Stromal cell of bone marrow (primary cell): ENCODE measurements at regions not wholly inside any gene's neighbourhood (a gene's known extent, or its start where the extent isn't known, plus 50 kb on each side); places are given as distances from the start of the nearest gene placed in this dataset.

Experiments
- DNase-seq: peaks from one replicate; pipeline ENCODE4 v3.0.0-alpha.2; 2012; ENCODE audit warnings: low read depth

DNA sequence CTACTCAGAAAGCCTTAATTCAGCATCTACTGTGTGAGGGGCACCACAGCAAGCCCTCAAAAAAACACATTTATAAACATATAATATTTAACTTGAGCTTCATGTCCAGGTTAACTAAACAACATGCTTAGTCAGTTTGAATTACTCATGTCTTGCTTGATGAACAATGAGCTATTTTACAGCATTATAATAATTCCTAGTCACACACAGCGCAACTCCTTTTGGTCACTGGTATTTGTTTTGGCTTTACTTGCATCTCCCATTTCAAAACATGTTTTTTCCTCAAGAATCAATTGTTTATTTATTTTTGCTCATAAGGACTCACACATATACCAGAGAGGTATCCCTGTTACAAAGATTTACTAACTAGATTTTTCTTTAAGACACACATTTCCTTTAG, 616.7 kb upstream of the DAB2 start:
- no peak for DNase-seq

DNA sequence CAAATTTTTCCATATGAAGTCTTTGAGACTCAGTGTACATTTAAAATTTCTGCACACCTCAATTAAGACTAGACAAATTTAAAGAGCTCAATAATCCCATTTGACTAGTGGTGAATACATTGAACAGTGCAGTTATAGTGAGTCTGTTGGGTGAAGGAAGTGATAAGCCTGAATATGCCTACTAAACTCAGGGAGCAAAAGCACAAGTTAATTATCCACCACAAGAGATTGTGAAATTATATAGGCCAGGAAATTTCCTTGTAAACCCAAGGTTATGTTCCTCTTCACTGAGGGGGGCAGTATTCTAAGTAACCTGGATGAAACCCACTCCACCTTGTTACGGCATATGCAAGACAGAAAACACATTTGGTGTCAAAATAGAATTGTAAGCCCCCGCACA, 612.9 kb upstream of the DAB2 start:
- no peak for DNase-seq

DNA sequence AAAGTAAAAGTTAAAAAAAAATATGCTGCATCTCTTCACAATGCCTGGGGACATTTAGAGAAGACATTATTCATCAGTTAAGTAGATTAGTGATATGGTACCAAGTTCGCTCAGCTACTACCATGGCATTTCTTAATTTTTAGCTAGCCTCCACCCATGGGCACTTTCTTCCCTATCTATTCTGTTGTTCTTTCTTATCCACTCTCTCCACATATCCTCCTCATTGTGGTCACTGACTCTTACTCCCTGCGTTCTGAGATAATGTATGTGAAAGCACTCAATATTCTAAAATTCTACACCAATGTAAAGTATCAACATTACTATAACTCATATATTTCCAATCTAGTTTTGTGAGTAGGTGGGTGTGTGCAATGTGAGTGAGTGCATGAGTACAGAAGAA, 609.7 kb upstream of the DAB2 start:
- DNase-seq, result no peak

DNA sequence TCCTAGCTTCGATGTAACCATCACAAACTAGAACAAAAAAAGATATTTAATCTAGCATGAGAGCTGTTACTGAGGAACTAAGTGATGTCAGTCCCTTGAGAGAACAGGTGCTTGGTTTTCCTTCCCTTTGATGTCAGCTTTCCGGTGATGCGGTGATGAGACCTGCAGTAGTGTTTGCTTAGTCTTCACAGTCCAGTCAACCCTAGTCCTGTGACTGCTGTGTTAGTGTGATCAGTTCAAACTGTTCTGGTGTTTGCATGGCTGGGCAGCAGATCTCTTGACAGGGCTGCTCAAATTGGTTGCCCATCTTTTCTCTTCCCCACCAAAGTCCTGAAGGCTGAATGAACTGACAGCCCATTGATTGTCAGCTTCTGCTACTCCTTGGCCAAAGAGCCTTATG, 608.6 kb upstream of the DAB2 start:
- no peak for DNase-seq

DNA sequence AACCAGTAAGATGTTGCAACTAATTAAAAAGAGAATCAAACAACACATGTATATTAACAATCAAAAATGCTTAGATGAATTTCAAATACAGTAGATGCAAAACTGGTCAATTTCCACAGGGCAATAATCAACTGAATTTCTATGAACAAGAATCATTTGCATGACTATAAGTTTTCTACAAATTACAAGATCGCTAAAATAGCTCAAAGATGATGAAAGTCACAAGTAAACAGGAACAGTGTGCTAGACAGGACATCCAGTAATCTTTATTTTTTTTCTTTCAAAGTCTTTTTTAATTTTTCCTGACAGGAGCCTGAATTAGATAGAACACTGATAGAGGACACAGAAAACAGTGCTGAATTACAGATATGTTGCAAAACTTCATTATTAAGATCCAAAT, 608.2 kb upstream of the DAB2 start:
- DNase-seq, result no peak

DNA sequence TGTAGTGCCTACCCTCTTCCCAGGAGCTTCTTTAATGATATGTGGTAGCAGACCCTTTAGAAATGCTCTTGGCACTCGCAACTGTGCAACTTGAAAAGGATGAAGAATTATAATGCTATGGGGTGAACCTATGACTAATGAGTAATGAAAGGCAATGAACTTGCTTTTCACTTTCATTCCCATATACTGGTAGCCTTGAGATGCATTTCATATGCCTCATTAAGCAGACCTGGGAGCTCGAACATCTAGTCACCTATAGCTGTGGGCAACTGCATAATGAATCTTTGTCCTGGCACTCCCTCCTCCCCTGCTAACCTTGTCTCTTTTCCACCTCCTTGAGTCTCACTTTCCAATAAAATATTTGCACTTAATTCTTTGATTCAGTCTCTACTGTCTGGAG, 605.9 kb upstream of the DAB2 start:
- DNase-seq, result no peak

DNA sequence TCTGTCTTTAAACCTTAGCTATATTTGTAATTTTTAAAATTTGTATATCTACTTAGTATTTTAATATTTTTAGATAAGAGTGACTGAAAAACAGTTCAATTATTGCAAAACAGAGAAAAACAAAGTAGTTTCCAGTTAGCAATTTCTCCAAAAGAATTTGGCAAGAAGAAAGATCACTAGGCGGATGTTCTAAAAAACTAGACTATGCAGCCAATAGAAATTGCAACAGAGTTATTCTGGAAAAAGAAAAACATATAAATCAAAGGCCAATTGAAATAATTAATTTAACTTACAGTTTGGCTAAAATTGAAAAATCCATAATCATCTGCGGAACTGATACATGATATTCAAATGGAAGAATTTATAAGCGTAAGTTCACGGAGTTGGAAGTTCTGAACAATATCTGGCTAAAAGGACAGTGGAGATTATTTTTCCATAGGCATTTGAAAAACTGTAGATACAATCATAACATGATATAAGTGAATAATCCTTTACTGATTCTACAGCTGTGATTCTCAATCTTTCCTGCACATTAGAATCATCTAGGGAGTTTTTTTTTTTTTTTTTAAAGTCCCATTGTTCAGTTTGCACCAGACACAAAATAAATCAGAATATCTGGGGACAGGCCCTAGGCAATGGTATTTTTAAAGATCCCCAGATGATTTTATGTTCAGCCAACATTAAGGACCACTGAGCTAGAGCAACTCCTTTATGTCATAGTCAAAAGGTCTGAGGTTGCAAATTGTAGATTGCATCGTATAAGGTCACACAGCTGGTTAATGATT, 605.1 kb upstream of the DAB2 start:
- no peak for DNase-seq

DNA sequence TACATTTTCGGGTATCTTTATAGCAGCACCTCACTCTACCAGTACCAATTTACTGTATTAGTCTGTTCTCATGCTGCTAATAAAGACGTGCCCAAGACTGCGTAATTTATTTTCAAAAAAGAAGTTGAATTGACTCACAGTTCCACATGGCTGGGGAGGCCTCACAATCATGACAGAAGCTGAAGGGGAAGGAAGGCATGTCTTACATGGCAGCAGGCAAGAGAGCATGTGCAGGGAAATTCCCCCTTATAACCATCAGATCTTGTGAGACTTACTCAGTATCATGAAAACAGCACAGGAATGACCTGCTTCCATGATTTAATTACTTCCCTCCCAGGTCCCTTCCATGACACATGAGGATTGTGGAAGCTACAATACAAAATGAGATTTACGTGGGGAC, 602.6 kb upstream of the DAB2 start:
- DNase-seq, result no peak

DNA sequence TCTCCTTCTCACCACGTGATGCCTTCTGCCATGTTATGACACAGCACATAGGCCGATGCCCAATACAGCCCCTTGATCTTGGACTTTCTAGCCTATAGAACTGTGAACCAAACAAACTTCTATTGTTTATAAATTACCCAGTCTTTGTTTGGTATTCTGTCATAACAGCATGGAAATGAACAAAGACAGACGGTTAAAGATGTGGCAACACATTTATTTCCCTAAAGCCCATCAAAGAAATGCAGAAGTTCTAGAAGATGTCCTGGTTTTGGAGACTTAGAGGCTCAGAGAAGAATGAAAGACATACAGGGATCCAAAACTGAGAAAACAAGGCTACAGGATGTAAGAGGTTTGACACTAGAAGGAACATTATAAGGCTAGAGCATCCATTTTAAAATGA, 600.8 kb upstream of the DAB2 start:
- DNase-seq, result no peak

DNA sequence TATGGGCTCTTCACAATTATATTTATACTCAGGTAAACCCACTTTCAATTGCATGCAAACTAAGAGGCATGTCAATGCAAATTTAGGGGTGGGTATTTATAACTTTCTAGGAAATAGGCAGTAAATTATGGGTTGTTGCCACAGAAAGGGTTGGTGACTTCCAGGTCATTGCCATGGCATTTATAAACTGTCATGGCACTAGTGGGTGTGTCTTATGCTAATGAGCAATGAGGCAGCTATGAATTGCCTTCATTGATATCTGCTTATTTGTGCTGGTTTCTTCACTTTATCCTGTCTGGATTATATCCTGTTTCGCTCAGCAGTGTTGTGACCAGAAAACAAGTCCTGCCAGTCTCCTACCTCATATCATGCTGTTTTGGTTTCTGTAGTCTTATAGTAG, 597.3 kb upstream of the DAB2 start:
- no peak for DNase-seq

DNA sequence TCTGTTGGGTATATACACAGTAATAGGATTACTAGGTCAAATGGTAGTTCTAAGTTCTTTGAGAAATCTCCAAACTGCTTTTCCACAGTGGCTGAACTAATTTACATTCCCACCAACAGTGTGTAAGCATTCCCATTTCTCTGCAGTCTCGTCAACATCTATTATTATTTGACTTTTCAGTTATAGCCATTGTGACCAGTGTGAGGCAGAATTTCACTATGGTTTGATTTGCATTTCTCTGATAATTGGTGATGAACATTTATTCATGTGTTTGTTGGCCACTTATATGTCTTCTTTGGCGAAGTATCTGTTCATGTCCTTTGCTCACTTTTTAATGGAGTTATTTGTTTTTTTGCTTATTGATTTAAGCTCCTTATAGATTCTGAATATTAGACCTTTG, 596.2 kb upstream of the DAB2 start:
- no peak for DNase-seq

DNA sequence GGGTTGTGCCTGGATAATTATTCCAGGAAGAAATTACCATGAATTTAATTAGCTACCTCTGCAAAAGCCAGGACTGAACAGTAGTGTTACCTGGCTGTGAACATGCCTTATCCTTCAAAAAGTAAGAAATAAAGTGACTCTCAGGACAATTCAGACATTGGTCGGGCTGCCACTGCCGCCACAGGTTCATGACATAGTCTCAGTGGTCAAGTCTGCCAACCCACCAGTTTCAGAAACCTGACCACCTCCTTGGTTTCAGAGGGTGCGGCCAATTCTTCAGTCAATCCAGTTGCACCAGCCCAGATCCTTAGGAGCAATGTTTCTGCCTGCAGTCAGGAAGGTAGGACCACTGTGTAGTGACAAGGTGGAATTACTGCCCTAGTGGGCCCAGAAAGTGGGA, 593.1 kb upstream of the DAB2 start:
- no peak for DNase-seq

DNA sequence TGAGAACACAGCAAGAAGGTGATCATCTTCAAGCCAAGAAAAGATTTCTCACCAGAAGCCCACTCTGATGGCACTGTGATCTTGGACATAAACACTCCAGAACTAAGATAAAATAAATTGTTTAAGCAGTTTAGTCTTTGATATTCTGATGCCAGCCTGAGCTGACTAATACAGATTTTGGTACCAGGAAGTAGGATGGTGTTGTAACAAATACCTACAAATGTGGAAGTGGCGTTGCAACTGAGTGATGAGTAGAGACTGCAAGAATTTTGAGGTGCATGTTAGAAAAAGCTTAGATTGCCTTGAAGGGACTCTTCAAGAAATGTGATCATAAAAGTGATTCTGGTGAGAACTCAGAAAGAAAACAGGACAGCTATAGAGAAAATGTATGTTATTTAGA, 592.4 kb upstream of the DAB2 start:
- DNase-seq, result no peak

DNA sequence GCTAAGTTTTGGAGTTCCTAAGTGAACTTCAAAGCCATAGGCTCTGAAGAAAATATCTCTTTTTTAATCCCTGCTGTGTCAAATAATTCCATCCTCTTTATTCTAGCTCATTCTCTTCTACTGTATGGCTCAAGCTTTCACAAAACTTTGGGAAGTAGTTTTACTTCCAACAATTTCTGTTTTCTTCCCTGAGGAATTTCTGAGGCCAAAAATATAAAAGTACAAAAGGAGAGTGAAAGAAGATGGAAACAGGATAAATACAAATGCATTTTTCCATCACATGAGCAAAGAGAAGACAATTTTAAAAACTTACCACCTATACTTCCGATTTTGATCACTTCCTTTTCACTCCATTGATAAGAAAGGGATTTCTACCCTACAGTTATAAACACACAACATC, 585.7 kb upstream of the DAB2 start:
- no peak for DNase-seq

DNA sequence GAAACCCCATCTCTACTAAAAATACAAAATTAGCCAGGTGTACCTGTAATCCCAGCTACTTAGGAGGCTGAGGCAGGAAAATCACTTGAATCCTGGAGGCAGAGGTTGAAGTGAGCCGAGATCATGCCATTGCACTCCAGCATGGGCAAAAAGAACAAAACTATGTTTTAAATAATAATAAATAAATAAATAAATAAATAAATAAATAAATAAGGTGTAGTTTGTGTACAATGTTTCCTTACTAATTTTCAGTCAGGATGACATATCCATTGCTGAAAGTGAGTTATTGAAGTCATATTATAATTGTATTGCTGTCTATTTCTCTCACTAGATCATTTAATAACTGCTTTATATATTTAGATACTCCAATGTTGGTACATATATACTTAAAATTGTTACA, 581.5 kb upstream of the DAB2 start:
- no peak for DNase-seq

DNA sequence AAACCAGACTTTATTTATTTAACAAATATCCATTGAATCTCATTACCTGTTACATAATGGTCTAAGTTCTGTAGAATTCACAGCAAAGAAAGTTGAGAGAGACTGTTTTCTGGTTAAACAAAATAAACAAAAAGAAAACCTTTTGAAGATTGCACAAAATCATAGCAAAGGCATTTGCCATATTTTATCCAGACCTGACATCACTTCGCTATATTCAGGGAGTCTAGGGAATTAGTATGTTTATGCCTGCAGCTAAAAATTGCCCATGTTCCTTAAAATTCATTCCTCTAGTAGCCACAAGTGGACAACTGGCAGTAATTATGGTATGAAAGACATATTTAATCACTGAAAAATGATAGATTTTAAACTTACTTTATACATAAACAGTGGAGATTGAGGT, 577.0 kb upstream of the DAB2 start:
- DNase-seq, result no peak

DNA sequence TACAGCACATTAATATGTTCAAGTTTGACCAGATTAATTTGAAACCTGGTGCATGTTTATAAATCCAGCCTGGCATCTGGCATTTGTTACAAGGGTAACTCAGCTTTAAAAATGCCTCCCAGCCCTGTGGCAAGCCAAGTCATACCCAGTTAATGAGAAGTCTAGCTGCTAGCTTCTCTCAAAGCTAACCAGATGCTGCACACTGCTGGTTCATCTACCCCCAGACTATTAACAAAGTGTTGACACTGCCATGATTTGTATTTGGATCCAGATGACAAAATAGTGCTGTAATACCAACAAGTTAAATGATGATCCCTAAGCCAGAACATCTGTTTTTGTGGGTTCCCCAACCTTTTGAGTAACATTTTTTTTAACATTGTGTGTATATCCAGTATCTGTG, 573.7 kb upstream of the DAB2 start:
- DNase-seq, result no peak

DNA sequence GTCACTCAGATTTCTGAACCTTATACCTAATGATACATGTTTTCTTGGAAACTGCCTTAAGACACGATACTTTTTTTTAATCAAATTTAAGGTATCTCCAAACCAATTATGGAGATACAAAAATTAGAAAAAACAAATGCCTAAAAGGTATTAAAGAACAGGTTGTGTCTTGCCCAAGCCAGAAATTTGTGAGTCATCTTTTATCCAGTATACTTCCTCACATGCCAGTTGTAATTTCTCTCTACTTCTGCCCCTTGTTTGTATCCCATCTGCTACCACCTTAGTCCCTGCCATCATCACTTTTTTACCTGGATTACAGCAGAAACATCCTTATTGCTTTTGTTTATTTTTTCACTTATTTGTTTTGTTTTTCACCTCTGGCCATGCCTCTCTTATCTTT, 571.2 kb upstream of the DAB2 start:
- no peak for DNase-seq

DNA sequence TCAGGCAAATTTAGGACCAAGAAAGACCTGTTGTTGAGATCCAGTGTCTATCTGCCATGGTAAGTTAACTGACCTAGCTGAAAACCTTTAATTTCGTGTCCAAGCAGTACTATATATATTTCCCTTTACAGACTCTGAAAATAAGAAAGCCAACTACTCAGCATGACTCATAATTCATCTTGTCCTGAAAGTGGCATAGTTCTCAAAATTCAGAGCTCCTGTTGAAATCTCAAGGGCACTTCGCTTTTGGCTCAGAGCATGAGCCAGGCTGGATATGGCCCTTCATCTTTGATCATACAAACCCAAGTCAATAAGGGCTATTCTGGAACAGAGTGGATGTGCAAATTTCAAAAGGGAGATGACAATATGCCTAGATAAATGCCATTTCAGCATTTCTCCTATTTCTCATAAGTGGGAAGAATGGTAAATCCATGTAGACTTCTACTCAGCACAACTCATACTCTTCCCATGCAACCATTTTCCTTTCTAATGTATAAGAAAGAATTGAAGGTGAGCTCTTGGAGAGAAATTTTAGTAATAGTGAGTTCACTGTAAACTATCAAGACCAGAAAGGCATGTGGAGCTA, 567.9 kb upstream of the DAB2 start:
- peak; percentile 13 for DNase-seq

DNA sequence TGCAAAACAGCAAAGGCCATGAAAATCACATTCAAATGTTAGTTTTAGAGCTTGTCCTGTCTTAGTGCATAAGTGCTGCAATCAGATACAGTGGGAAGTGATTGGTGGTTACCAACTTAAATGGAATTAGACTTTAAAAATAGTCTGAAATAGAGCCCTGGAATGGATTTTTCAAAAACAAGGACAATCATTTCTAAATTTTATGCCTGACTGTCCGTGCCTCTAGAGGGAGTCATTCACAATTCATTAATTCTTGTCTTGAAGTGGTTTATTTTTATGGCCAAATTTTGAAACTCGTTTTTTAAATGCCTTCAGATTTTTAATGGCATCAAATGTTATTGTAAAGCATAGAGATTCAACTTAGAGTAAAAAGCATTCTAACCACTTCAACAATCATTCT, 561.8 kb upstream of the DAB2 start:
- DNase-seq, result peak; percentile 3

DNA sequence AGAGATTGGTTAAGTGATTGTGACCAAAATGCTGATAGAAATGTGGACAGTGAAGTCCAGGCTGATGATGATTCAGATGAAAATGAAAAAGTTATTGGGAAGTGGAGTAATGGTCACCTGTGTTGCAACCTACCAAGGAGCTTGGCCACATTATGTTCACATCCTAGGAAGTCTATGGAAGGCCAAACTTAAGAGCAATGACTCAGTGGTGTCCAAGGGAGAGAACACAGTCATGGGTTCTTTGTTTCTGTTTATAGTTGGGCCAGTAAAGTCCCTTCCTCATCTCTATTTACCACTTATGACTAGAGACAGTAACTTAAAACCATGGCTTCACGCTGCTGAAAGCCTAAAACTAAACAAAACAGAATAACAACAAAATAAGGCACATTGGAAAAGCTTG, 555.3 kb upstream of the DAB2 start:
- peak; percentile 6 for DNase-seq

DNA sequence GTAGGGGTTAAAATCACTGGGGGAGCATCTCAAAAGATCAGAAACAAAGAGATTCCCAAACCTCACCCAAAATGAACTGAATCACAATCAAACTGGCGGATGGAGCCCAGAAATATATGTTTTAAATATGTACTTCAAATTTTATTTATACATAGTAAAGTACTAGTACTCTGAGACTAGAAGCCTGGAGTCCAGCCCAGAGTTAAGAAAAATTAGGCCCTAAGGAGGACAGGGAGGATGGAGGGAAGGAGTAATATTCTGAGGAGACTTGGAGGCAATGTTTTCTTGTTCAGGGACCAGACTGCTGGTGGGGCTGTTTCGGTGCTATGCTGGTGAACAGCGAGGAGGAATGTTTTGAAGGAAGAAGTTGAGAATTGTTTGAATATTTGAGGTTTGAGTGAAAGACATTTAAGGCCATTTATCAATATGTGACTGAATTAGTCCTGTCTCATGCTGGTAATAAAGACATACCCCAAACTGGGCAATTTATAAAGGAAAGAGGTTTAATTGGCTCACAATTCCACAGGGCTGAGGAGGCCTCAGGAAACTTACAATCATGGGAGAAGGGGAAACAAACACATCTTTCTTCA, 552.4 kb upstream of the DAB2 start:
- peak; percentile 2 for DNase-seq

DNA sequence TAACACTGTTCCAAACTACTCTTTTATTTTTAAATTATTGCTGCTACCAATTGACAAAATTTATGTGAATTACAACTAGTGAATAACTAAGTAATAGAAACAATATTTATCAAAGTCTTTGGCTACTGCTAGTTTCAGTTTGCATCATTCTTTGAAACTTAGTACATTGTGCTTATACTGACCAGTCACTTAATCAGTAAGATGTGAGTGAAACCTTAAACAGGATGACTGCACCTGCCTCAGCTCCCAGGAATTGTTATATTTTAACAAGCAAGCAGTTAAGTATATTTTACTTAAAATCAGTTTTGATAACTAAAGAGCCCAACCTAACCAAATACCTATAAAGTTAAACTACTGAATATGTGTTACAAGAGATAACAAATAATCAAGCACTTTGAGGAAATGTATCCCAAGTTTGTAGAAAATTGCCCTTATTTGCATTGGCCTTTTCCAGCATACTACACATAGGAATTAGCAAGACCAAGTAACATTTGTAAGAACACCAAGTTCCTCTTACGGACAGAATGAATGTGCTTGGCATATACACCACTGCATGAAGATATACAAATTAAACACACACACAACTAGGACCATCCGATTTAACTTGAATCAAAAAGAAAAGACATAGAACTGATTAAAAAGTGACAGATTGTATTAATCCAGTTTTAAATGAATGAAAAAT, 545.5 kb upstream of the DAB2 start:
- no peak for DNase-seq
